WTC11 (cell line): ENCODE measurements at regions not wholly inside any gene's neighbourhood (a gene's known extent, or its start where the extent isn't known, plus 50 kb on each side); places are given as distances from the start of the nearest gene placed in this dataset.
A peak's percentile ranks its signal among the peaks of the same experiment; 100 is the strongest.

Experiments
- ATAC-seq: fragments of 200-7000 bp; cut with Tn5 transposase; 2 replicates; pipeline ENCODE4 v1.10.0; 2021; ENCODE audit warnings: mild to moderate bottlenecking, moderate library complexity
- CTCF ChIA-PET: fragments of 300-600 bp; sonication (Branson Sonifier 250); formaldehyde crosslinking; loops from one replicate; lab custom pipeline; 2021; ENCODE audit warnings: antibody characterized with exemption; lab: Charles Lee
- POLR2A ChIA-PET: fragments of 350-600 bp; sonication (Branson Sonifier 250); formaldehyde crosslinking; loops from one replicate; lab custom pipeline; 2021; ENCODE audit warnings: antibody characterized with exemption; lab: Charles Lee
- DNase-seq: peaks from one replicate; pipeline ENCODE4 v3.0.0; 2021; ENCODE audit warnings: low spot score
- H3K27ac Mint-ChIP-seq: 2 replicates; pipeline ENCODE4 v1.8.0; 2021; ENCODE audit warnings: mixed read lengths
- H3K27me3 Mint-ChIP-seq: 2 replicates; pipeline ENCODE4 v1.8.0; 2021; ENCODE audit warnings: low read depth, mild to moderate bottlenecking, moderate library complexity, mixed read lengths
- H3K36me3 Mint-ChIP-seq: 2 replicates; pipeline ENCODE4 v1.8.0; 2021; ENCODE audit warnings: mixed read lengths
- H3K4me1 Mint-ChIP-seq: 2 replicates; pipeline ENCODE4 v1.8.0; 2022; ENCODE audit warnings: mixed read lengths
- H3K4me3 Mint-ChIP-seq: 2 replicates; pipeline ENCODE4 v1.8.0; 2021; ENCODE audit warnings: mild to moderate bottlenecking, moderate library complexity, mixed read lengths
- H3K9me3 Mint-ChIP-seq: 2 replicates; pipeline ENCODE4 v1.8.0; 2021; ENCODE audit warnings: mixed read lengths
- EMX1 ChIP-seq: fragments of 250-450 bp; sonication (Bioruptor Pico); IDR thresholded peaks from 2 replicates; pipeline ENCODE4 v1.8.0; 2021; ENCODE audit warnings: mild to moderate bottlenecking
- IRF2 ChIP-seq: sonication (generic); formaldehyde crosslinking; IDR thresholded peaks from 2 replicates; pipeline ENCODE4 v1.8.0; 2022; ENCODE audit warnings: low read depth, missing genetic modification reagents, borderline replicate concordance
- JUN ChIP-seq: sonication (generic); formaldehyde crosslinking; IDR thresholded peaks from 2 replicates; pipeline ENCODE4 v1.8.0; 2023; ENCODE audit warnings: mild to moderate bottlenecking, missing genetic modification reagents
- NFYB ChIP-seq: sonication (generic); formaldehyde crosslinking; conservative IDR thresholded peaks from 2 replicates; pipeline ENCODE4 v1.8.0; 2022; ENCODE audit warnings: low read depth, missing genetic modification reagents
- NR2C2 ChIP-seq: sonication (generic); formaldehyde crosslinking; IDR thresholded peaks from 2 replicates; pipeline ENCODE4 v1.8.0; 2022; ENCODE audit warnings: mild to moderate bottlenecking, missing genetic modification reagents
- NR3C1 ChIP-seq: sonication (generic); formaldehyde crosslinking; conservative IDR thresholded peaks from 2 replicates; pipeline ENCODE4 v1.8.1; 2023; ENCODE audit warnings: low read depth, mild to moderate bottlenecking, missing genetic modification reagents
- SMAD4 ChIP-seq: sonication (generic); formaldehyde crosslinking; IDR thresholded peaks from 2 replicates; pipeline ENCODE4 v1.8.0; 2022; ENCODE audit warnings: mild to moderate bottlenecking, missing genetic modification reagents
- TF ChIP-seq, protein P1 (sequence below): sonication (generic); formaldehyde crosslinking; IDR thresholded peaks from 2 replicates; pipeline ENCODE4 v1.8.1; 2022; ENCODE audit warnings: low read depth, missing genetic modification reagents, borderline replicate concordance
- TF ChIP-seq, protein P2 (sequence below): sonication (generic); formaldehyde crosslinking; IDR thresholded peaks from 2 replicates; pipeline ENCODE4 v1.8.1; 2023; ENCODE audit warnings: mild to moderate bottlenecking, missing genetic modification reagents, borderline replicate concordance
- TF ChIP-seq, protein P3 (sequence below): sonication (generic); formaldehyde crosslinking; IDR thresholded peaks from 2 replicates; pipeline ENCODE4 v1.8.1; 2022; ENCODE audit warnings: low read depth, mild to moderate bottlenecking, moderate library complexity, missing genetic modification reagents, borderline replicate concordance
- TF ChIP-seq, protein P4 (sequence below): sonication (generic); formaldehyde crosslinking; IDR thresholded peaks from 2 replicates; pipeline ENCODE4 v1.8.0; 2022; ENCODE audit warnings: mild to moderate bottlenecking, missing genetic modification reagents
- TF ChIP-seq, protein P5 (sequence below): sonication (generic); formaldehyde crosslinking; IDR thresholded peaks from 2 replicates; pipeline ENCODE4 v1.8.1; 2022; ENCODE audit warnings: mild to moderate bottlenecking, moderate library complexity, missing genetic modification reagents
- TF ChIP-seq, protein P6 (sequence below): sonication (generic); formaldehyde crosslinking; IDR thresholded peaks from 2 replicates; pipeline ENCODE4 v1.8.1; 2023; ENCODE audit warnings: mild to moderate bottlenecking, missing genetic modification reagents, moderate library complexity
- TF ChIP-seq, protein P7 (sequence below): fragments of 250-450 bp; sonication (Bioruptor Pico); IDR thresholded peaks from 2 replicates; pipeline ENCODE4 v1.8.0; 2021; ENCODE audit warnings: mild to moderate bottlenecking
- TF ChIP-seq, protein P8 (sequence below): sonication (generic); formaldehyde crosslinking; IDR thresholded peaks from 2 replicates; pipeline ENCODE4 v1.8.1; 2023; ENCODE audit warnings: mild to moderate bottlenecking, moderate library complexity, missing genetic modification reagents

DNA sequence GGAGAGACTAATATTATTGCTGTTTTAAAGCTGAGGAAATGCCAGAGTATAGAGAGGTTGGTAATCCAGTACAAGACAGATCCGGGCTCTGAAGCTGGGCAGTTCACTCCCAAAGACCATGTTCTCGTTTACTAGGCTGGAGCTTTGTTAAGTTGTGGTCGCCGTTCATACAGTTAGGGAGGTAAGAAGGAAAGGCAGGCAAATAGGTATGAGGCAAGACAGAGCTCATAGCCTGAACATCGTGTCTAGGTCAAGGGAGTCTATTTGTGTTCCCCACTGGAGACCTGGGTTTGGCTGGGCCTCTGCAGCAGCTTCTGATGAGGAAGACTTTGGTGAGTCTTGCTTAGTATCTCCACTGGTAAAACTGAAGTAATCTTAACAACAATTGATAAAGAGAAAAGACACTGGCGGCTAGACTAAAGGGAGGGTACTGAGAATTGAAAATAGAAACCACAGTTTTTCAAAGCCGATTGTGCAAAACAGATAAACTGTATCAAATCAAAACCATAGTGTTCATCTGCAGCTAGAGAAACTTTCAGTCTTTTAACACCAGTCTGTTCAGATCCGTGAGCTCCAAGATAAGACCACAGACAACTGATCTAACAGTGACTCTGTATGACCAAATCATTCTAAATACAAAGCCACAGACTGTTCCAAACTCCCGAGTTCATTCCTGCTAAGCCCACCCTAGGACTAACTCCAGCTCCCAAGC is 217.0 kb upstream of the FAM78B start:
- H3K36me3 Mint-ChIP-seq = no peaks in the 10 kb centered on the region
- H3K9me3 Mint-ChIP-seq = no peaks in the 10 kb centered on the region
- ATAC-seq = peak; percentile 54
- peaks cover 59% of the 10 kb centered on the region for H3K27me3 Mint-ChIP-seq
- TF ChIP-seq NR2C2 (CRISPR knock-in tag) (no peak), JUN (CRISPR knock-in tag) (no peak), IRF2 (no peak)
- TF ChIP-seq, protein P1, sequence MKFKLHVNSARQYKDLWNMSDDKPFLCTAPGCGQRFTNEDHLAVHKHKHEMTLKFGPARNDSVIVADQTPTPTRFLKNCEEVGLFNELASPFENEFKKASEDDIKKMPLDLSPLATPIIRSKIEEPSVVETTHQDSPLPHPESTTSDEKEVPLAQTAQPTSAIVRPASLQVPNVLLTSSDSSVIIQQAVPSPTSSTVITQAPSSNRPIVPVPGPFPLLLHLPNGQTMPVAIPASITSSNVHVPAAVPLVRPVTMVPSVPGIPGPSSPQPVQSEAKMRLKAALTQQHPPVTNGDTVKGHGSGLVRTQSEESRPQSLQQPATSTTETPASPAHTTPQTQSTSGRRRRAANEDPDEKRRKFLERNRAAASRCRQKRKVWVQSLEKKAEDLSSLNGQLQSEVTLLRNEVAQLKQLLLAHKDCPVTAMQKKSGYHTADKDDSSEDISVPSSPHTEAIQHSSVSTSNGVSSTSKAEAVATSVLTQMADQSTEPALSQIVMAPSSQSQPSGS (CRISPR knock-in tag) = no peak
- TF ChIP-seq, protein P2, sequence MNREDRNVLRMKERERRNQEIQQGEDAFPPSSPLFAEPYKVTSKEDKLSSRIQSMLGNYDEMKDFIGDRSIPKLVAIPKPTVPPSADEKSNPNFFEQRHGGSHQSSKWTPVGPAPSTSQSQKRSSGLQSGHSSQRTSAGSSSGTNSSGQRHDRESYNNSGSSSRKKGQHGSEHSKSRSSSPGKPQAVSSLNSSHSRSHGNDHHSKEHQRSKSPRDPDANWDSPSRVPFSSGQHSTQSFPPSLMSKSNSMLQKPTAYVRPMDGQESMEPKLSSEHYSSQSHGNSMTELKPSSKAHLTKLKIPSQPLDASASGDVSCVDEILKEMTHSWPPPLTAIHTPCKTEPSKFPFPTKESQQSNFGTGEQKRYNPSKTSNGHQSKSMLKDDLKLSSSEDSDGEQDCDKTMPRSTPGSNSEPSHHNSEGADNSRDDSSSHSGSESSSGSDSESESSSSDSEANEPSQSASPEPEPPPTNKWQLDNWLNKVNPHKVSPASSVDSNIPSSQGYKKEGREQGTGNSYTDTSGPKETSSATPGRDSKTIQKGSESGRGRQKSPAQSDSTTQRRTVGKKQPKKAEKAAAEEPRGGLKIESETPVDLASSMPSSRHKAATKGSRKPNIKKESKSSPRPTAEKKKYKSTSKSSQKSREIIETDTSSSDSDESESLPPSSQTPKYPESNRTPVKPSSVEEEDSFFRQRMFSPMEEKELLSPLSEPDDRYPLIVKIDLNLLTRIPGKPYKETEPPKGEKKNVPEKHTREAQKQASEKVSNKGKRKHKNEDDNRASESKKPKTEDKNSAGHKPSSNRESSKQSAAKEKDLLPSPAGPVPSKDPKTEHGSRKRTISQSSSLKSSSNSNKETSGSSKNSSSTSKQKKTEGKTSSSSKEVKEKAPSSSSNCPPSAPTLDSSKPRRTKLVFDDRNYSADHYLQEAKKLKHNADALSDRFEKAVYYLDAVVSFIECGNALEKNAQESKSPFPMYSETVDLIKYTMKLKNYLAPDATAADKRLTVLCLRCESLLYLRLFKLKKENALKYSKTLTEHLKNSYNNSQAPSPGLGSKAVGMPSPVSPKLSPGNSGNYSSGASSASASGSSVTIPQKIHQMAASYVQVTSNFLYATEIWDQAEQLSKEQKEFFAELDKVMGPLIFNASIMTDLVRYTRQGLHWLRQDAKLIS (CRISPR knock-in tag) = no peak
- TF ChIP-seq, protein P3, sequence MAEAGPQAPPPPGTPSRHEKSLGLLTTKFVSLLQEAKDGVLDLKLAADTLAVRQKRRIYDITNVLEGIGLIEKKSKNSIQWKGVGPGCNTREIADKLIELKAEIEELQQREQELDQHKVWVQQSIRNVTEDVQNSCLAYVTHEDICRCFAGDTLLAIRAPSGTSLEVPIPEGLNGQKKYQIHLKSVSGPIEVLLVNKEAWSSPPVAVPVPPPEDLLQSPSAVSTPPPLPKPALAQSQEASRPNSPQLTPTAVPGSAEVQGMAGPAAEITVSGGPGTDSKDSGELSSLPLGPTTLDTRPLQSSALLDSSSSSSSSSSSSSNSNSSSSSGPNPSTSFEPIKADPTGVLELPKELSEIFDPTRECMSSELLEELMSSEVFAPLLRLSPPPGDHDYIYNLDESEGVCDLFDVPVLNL (CRISPR knock-in tag) = no peak
- TF ChIP-seq, protein P4, sequence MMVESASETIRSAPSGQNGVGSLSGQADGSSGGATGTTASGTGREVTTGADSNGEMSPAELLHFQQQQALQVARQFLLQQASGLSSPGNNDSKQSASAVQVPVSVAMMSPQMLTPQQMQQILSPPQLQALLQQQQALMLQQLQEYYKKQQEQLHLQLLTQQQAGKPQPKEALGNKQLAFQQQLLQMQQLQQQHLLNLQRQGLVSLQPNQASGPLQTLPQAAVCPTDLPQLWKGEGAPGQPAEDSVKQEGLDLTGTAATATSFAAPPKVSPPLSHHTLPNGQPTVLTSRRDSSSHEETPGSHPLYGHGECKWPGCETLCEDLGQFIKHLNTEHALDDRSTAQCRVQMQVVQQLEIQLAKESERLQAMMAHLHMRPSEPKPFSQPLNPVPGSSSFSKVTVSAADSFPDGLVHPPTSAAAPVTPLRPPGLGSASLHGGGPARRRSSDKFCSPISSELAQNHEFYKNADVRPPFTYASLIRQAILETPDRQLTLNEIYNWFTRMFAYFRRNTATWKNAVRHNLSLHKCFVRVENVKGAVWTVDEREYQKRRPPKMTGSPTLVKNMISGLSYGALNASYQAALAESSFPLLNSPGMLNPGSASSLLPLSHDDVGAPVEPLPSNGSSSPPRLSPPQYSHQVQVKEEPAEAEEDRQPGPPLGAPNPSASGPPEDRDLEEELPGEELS (CRISPR knock-in tag) = no peak
- TF ChIP-seq, protein P5, sequence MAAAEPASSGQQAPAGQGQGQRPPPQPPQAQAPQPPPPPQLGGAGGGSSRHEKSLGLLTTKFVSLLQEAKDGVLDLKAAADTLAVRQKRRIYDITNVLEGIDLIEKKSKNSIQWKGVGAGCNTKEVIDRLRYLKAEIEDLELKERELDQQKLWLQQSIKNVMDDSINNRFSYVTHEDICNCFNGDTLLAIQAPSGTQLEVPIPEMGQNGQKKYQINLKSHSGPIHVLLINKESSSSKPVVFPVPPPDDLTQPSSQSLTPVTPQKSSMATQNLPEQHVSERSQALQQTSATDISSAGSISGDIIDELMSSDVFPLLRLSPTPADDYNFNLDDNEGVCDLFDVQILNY (CRISPR knock-in tag) = no peak
- TF ChIP-seq, all 79 proteins: peak for 0
- CTCF ChIA-PET = interaction anchor here (0.5 to 2.1 kb wide), 4 partner anchors 14 to 459 kb away, joined by 3 to 10 read pairs (median 7); no protein-coding TSS in a partner anchor
- DNase-seq = no peak
- Mint-ChIP-seq H3K27ac (0 out of 2 replicates have a peak overlapping the region, but pooled peaks have one; percentile 4), H3K4me1 (peaks cover 42% of the 10 kb centered on the region), H3K4me3 (peak overlapping the region; percentile 11)
- POLR2A ChIA-PET = interaction anchor here (1.1 kb wide), 1 partner anchor 35 kb away, joined by 3 read pairs; no protein-coding TSS in a partner anchor

DNA sequence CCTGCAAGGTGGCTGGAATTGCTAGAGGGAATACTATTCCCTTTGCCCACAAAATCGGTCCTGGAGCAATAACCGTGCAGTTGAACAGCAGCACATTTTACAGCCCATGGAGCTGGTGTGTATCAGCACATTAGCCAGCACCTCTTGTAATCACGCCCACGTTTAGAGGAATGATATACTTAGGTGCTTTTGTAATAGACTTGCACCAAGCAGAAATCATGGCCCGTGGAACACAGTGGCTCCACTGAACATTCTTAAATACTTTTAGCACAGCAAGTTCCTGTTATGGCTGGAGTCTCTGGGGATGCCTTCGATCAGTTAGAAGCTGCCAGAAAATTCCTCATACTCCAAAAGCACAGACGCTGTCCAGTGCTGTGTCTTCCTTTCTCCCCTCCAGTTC is 218.1 kb upstream of the FAM78B start:
- no peak for TF ChIP-seq EMX1 (CRISPR knock-in tag)
- H3K4me3 Mint-ChIP-seq = no peak overlapping the region
- H3K9me3 Mint-ChIP-seq = no peaks in the 10 kb centered on the region
- ATAC-seq = no peak
- no peak overlapping the region for H3K27ac Mint-ChIP-seq
- ChIA-PET CTCF (interaction anchor here (2.1 kb wide), 1 partner anchor 460 kb away, joined by 8 read pairs; no protein-coding TSS in a partner anchor), POLR2A (no interaction called here)
- no peaks in the 10 kb centered on the region for H3K36me3 Mint-ChIP-seq
- DNase-seq = no peak
- peaks cover 39% of the 10 kb centered on the region for H3K4me1 Mint-ChIP-seq
- H3K27me3 Mint-ChIP-seq = peaks cover 59% of the 10 kb centered on the region

DNA sequence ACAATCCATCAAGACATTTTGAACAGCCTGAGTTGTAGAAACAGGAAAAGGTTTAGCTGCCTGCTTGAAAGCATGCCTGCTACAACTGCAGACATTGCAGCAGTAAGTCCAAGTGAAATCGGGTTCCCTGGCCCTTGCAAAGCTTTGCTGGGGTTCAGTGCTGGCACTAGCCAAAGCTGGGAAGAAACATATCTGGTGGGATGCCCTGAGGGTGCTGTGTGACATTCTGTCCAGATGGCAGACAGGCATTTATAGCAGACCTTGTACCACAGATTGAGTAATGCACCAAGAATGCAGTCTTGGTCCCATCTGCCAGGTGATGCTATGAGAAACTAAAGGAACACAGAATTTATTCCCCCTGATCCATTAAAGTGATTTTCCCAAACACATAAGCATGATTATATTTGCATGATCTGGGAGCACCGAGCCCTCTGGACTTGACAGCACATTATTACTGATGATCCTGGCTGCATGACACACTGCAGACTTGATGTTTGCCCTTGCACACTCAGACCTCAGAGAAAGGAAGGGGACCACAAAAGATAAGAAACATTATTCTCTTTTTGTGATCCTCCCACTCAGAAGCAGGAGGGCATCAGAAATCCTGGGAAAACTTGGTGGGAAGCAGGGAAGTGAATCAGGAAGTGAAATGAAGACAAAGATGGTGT is 223.7 kb upstream of the FAM78B start:
- POLR2A ChIA-PET = no interaction called here
- H3K27ac Mint-ChIP-seq = no peak overlapping the region
- peaks cover 14% of the 10 kb centered on the region for H3K27me3 Mint-ChIP-seq
- H3K4me3 Mint-ChIP-seq = no peak overlapping the region
- DNase-seq = no peak
- no peak for ATAC-seq
- H3K9me3 Mint-ChIP-seq = no peaks in the 10 kb centered on the region
- CTCF ChIA-PET = no interaction called here
- no peaks in the 10 kb centered on the region for H3K36me3 Mint-ChIP-seq
- H3K4me1 Mint-ChIP-seq = peaks cover 11% of the 10 kb centered on the region
- no peak for TF ChIP-seq SMAD4 (CRISPR knock-in tag)
- TF ChIP-seq NR3C1 (CRISPR knock-in tag) = no peak
- TF ChIP-seq, protein P6, sequence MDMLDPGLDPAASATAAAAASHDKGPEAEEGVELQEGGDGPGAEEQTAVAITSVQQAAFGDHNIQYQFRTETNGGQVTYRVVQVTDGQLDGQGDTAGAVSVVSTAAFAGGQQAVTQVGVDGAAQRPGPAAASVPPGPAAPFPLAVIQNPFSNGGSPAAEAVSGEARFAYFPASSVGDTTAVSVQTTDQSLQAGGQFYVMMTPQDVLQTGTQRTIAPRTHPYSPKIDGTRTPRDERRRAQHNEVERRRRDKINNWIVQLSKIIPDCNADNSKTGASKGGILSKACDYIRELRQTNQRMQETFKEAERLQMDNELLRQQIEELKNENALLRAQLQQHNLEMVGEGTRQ (CRISPR knock-in tag) = no peak
- TF ChIP-seq, protein P7, sequence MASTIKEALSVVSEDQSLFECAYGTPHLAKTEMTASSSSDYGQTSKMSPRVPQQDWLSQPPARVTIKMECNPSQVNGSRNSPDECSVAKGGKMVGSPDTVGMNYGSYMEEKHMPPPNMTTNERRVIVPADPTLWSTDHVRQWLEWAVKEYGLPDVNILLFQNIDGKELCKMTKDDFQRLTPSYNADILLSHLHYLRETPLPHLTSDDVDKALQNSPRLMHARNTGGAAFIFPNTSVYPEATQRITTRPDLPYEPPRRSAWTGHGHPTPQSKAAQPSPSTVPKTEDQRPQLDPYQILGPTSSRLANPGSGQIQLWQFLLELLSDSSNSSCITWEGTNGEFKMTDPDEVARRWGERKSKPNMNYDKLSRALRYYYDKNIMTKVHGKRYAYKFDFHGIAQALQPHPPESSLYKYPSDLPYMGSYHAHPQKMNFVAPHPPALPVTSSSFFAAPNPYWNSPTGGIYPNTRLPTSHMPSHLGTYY (CRISPR knock-in tag) = no peak
- no peak for TF ChIP-seq NFYB
- TF ChIP-seq, protein P8, sequence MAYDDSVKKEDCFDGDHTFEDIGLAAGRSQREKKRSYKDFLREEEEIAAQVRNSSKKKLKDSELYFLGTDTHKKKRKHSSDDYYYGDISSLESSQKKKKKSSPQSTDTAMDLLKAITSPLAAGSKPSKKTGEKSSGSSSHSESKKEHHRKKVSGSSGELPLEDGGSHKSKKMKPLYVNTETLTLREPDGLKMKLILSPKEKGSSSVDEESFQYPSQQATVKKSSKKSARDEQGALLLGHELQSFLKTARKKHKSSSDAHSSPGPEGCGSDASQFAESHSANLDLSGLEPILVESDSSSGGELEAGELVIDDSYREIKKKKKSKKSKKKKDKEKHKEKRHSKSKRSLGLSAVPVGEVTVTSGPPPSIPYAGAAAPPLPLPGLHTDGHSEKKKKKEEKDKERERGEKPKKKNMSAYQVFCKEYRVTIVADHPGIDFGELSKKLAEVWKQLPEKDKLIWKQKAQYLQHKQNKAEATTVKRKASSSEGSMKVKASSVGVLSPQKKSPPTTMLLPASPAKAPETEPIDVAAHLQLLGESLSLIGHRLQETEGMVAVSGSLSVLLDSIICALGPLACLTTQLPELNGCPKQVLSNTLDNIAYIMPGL (CRISPR knock-in tag) = no peak
